LNCAP (cell line): ENCODE measurements at regions not wholly inside any gene's neighbourhood (a gene's known extent, or its start where the extent isn't known, plus 50 kb on each side); places are given as distances from the start of the nearest gene placed in this dataset.

Experiments used
- TF ChIP-seq, protein P1 (sequence below): fragments of 450-650 bp; IDR thresholded peaks from 2 replicates; pipeline ENCODE4 v1.5.1; 2017; ENCODE audit warnings: mild to moderate bottlenecking

DNA sequence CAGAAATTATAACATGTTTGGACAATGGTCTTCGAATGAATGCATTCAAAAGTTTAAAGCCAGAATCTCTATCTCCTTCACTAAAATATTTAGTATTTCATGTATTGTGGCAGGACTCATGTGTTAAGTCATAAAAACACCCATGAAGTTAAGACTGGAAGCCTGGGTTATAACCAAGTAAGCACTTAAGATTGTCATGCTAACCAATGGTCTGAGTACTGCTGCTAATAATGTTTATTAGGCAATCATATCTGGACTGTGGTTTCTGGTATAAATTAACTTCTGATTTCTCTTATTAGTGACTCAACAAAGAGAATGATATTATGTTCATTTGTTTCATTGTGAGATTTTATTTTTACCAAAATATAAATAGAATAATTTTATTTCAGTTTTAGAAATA, 297.9 kb upstream of the EDIL3 start:
- TF ChIP-seq, protein P1, sequence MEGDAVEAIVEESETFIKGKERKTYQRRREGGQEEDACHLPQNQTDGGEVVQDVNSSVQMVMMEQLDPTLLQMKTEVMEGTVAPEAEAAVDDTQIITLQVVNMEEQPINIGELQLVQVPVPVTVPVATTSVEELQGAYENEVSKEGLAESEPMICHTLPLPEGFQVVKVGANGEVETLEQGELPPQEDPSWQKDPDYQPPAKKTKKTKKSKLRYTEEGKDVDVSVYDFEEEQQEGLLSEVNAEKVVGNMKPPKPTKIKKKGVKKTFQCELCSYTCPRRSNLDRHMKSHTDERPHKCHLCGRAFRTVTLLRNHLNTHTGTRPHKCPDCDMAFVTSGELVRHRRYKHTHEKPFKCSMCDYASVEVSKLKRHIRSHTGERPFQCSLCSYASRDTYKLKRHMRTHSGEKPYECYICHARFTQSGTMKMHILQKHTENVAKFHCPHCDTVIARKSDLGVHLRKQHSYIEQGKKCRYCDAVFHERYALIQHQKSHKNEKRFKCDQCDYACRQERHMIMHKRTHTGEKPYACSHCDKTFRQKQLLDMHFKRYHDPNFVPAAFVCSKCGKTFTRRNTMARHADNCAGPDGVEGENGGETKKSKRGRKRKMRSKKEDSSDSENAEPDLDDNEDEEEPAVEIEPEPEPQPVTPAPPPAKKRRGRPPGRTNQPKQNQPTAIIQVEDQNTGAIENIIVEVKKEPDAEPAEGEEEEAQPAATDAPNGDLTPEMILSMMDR: no peak

DNA sequence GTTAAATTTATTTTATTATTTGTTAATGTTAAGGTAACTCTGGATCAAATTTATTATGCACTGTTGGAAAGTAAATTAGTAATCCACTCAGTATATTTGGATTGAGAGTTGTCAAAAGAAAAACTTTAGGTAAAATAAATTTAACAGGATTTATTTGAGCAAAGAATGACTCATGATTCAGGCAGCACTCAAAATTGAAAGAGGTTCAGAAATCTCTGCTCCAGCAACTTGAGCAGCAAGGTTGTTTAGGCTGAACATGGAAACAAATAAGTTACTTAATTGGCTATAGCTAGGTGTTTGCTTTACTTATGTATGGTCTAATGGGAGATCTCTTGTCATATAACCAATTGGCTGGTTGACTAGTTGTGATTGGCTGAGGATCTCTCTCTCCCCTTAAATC, 296.2 kb upstream of the EDIL3 start:
- TF ChIP-seq, protein P1: no peak

GRCh38 chr5:84673785-84674184, 289.1 kb upstream of the EDIL3 start:
- TF ChIP-seq, protein P1: no peak

GRCh38 chr5:84667576-84667975, 282.9 kb upstream of the EDIL3 start:
- TF ChIP-seq, protein P1: no peak

GRCh38 chr5:84650429-84650828, 265.7 kb upstream of the EDIL3 start:
- TF ChIP-seq, protein P1: no peak

GRCh38 chr5:84647581-84647980, 262.9 kb upstream of the EDIL3 start:
- TF ChIP-seq, protein P1: no peak

DNA sequence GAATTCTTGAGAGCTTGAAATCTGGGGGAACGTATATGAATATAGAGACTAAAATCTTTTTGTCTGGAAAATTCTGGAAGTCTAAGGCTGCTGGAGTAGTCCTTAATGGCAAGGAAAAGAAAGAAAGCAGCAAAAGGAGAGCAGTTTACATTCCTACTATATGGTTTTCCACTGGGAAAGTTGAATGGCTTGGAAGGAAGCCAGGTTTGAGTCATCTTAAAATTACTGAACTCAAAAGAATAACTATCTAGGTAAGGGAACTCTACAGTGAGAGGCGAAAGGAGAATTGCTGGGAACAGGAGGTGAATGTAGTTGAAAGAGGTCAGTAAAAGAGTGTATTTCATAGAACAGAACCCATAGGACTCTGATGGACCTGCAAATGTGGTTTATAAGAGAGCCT, 258.1 kb upstream of the EDIL3 start:
- TF ChIP-seq, protein P1: no peak

DNA sequence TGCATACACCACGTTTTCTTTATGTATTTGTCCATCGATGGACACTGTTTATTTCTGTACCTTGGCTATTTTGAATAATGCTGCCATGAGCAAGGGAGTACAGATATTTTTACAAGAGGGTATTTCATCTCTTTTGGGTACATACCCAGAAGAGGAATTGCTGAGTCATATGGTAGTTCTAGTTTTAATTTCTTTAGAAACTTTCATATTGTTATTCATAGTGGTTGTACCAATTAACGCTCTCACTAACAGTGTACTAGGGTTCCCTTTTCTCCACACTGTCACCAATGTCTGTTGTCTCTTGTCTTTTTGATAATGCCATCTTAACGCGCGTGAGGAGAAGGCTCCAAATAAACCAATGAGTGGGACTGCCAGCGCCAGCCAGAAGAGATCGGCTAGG, 257.6 kb upstream of the EDIL3 start:
- TF ChIP-seq, protein P1: no peak
